Motor neuron (in vitro differentiated cells): ENCODE measurements at regions not wholly inside any gene's neighbourhood (a gene's known extent, or its start where the extent isn't known, plus 50 kb on each side); places are given as distances from the start of the nearest gene placed in this dataset.
"Not testable (repeated sequence)": the region's sequence is repeated elsewhere in the genome, so short reads cannot be mapped to it uniquely, and the experiment has no call there.

Experiments
- ATAC-seq, 8 experiments: fragments of 200-7000 bp; cut with Tn5 transposase; replicated peaks in 6 of 8; 2 replicates each; pipeline ENCODE4 v1.8.0; 2021; ENCODE audit warnings: mild to moderate bottlenecking in 8 of 8, moderate library complexity in 8 of 8
- H3K27ac ChIP-seq, 2 donors: fragments of 250-450 bp; sonication (Bioruptor Pico); 2 replicates each; pipeline ENCODE4 v1.9.0; 2021; ENCODE audit warnings: antibody characterized with exemption in 2 of 2, mild to moderate bottlenecking in 2 of 2, moderate library complexity in 1 of 2
- H3K4me1 ChIP-seq, 2 donors: fragments of 250-450 bp; sonication (Bioruptor Pico); replicated peaks in 1 of 2; 2 replicates each; pipeline ENCODE4 v1.6.1; 2021; ENCODE audit warnings: antibody characterized with exemption in 2 of 2, mild to moderate bottlenecking in 2 of 2, moderate library complexity in 1 of 2
- H3K4me3 ChIP-seq, 5 donors: fragments of 250-450 bp; sonication (Bioruptor Pico); 2 replicates each; pipeline ENCODE4 v1.9.0; 2021; ENCODE audit warnings: antibody characterized with exemption in 5 of 5, mild to moderate bottlenecking in 5 of 5, moderate library complexity in 4 of 5
- WGBS, 10 experiments: fragments of 450-650 bp; shearing (Covaris generic); methylation state at CpG; one replicate each; pipeline ENCODE4 v1.0.0; 2022; 5-methylcytosine and 5-hydroxymethylcytosine counted together
- in situ Hi-C, 9 experiments: fragments of 400-800 bp; cut with MboI; loops; one replicate each; pipeline ENCODE4 v1.15.0; 2021; ENCODE audit warnings: low sequenced_read_pairs in 9 of 9, low pct_unique_long_range_greater_than_20kb in 2 of 9; ENCODE audit not compliant: unreplicated experiment in 9 of 9

GRCh38 chr12:38175538-38175937 lies 141.0 kb upstream of the ALG10B start:
- in situ Hi-C loops: no loop called here
- no peaks in the 10 kb centered on the region for H3K4me1 ChIP-seq
- H3K4me3 ChIP-seq: no peak overlapping the region
- no peak overlapping the region for H3K27ac ChIP-seq
- 70 to 100% (median 89%) methylated on average over 2 to 4 of the region's 4 CpGs; no CpG with 5 or more reads in 6 of the 10 experiments for WGBS, 10 experiments
- no peak for ATAC-seq

GRCh38 chr12:38183617-38184016 lies 133.0 kb upstream of the ALG10B start:
- in situ Hi-C loops, H3K27ac ChIP-seq, H3K4me1 ChIP-seq, H3K4me3 ChIP-seq, ATAC-seq: not testable (repeated sequence)
- 60 to 100% (median 71%) methylated on average over 1 of the region's 1 CpG; no CpG with 5 or more reads in 7 of the 10 experiments for WGBS, 10 experiments

- H3K4me3 ChIP-seq, H3K27ac ChIP-seq, in situ Hi-C loops, H3K4me1 ChIP-seq, ATAC-seq: not testable (repeated sequence)
- 20 to 67% methylated on average over 1 of the region's 1 CpG; no CpG with 5 or more reads in 8 of the 10 experiments for WGBS, 10 experiments
These were observed 119.3 kb upstream of the ALG10B start for GRCh38 chr12:38197286-38197685.

- in situ Hi-C loops: no loop called here
- Histone ChIP-seq H3K4me3 (no peak overlapping the region), H3K27ac (no peak overlapping the region), H3K4me1 (no peaks in the 10 kb centered on the region)
- ATAC-seq: no peak
- 79 to 90% methylated on average over 2 to 13 of the region's 41 CpGs; no CpG with 5 or more reads in 8 of the 10 experiments for WGBS, 10 experiments
These were observed 114.9 kb upstream of the ALG10B start for GRCh38 chr12:38201461-38202276.

GRCh38 chr12:38204831-38205230 lies 111.7 kb upstream of the ALG10B start:
- H3K4me3 ChIP-seq: no peak overlapping the region
- 0 to 60% methylated on average over 1 of the region's 1 CpG; no CpG with 5 or more reads in 8 of the 10 experiments for WGBS, 10 experiments
- ATAC-seq: no peak
- in situ Hi-C loops: no loop called here
- H3K4me1 ChIP-seq: no peaks in the 10 kb centered on the region
- no peak overlapping the region for H3K27ac ChIP-seq

GRCh38 chr12:38222011-38222410 lies 94.6 kb upstream of the ALG10B start:
- no peak overlapping the region for H3K4me3 ChIP-seq
- 0 to 100% (median 50%) methylated on average over 1 to 5 of the region's 5 CpGs; no CpG with 5 or more reads in 1 of the 10 experiments for WGBS, 10 experiments
- H3K27ac ChIP-seq: no peak overlapping the region
- no peak for ATAC-seq
- in situ Hi-C loops: no loop called here
- no peaks in the 10 kb centered on the region for H3K4me1 ChIP-seq

GRCh38 chr12:38238328-38238727 lies 78.2 kb upstream of the ALG10B start:
- in situ Hi-C loops, H3K27ac ChIP-seq: not testable (repeated sequence)
- peak in 2 of 8 experiments; percentile 78 to 98 for ATAC-seq

GRCh38 chr12:38253778-38254177 lies 62.8 kb upstream of the ALG10B start:
- Histone ChIP-seq H3K4me1 (no peaks in the 10 kb centered on the region), H3K4me3 (no peak overlapping the region), H3K27ac (no peak overlapping the region)
- no peak for ATAC-seq
- in situ Hi-C loops: no loop called here

More at GRCh38 chr12:38238328-38238727, 78.2 kb upstream of the ALG10B start:
- not testable (repeated sequence) for H3K4me1 ChIP-seq, H3K4me3 ChIP-seq

- H3K4me3 ChIP-seq: no peak overlapping the region
- no peak overlapping the region for H3K27ac ChIP-seq
- no peaks in the 10 kb centered on the region for H3K4me1 ChIP-seq
- ATAC-seq: no peak
- WGBS, 10 experiments: 0 to 71% (median 42%) methylated on average over 1 of the region's 1 CpG; no CpG with 5 or more reads in 4 of the 10 experiments
- in situ Hi-C loops: no loop called here
These were observed 58.2 kb upstream of the ALG10B start for GRCh38 chr12:38258411-38258810.
